HG03097 (cell line): ENCODE measurements at regions not wholly inside any gene's neighbourhood (a gene's known extent, or its start where the extent isn't known, plus 50 kb on each side); places are given as distances from the start of the nearest gene placed in this dataset.

Experiments
- ATAC-seq: cut with Tn5 transposase; IDR thresholded peaks from one replicate; pipeline ENCODE4 v1.9.1; 2021; ENCODE audit not compliant: unreplicated experiment, low FRiP score

GRCh38 chr10:107855301-107856046 is 691.0 kb upstream of the SORCS1 start:
- no peak for ATAC-seq

- no peak for ATAC-seq
These were observed 684.3 kb upstream of the SORCS1 start for GRCh38 chr10:107848726-107849360.

- no peak for ATAC-seq
These were observed 683.1 kb upstream of the SORCS1 start for GRCh38 chr10:107847620-107848019.

GRCh38 chr10:107834706-107835105 is 670.2 kb upstream of the SORCS1 start:
- no peak for ATAC-seq

- no peak for ATAC-seq
These were observed 667.3 kb upstream of the SORCS1 start for GRCh38 chr10:107831772-107832171.

GRCh38 chr10:107829161-107829560 is 664.7 kb upstream of the SORCS1 start:
- no peak for ATAC-seq

GRCh38 chr10:107826171-107826570 is 661.7 kb upstream of the SORCS1 start:
- no peak for ATAC-seq

GRCh38 chr10:107814865-107815487 is 650.5 kb upstream of the SORCS1 start:
- no peak for ATAC-seq

- ATAC-seq: no peak
These were observed 649.1 kb upstream of the SORCS1 start for GRCh38 chr10:107813451-107814162.

- ATAC-seq: no peak
These were observed 645.4 kb upstream of the SORCS1 start for GRCh38 chr10:107809889-107810288.

- no peak for ATAC-seq
These were observed 643.3 kb upstream of the SORCS1 start for GRCh38 chr10:107807836-107808235.

GRCh38 chr10:107806026-107806425 is 641.5 kb upstream of the SORCS1 start:
- no peak for ATAC-seq

- ATAC-seq: no peak
These were observed 639.0 kb upstream of the SORCS1 start for GRCh38 chr10:107803546-107803945.

GRCh38 chr10:107800061-107800460 is 635.6 kb upstream of the SORCS1 start:
- ATAC-seq: no peak

GRCh38 chr10:107790271-107790670 is 625.8 kb upstream of the SORCS1 start:
- ATAC-seq: no peak

- no peak for ATAC-seq
These were observed 606.6 kb upstream of the SORCS1 start for GRCh38 chr10:107771066-107771465.

GRCh38 chr10:107767185-107767584 is 602.7 kb upstream of the SORCS1 start:
- no peak for ATAC-seq

- ATAC-seq: no peak
These were observed 590.3 kb upstream of the SORCS1 start for GRCh38 chr10:107754814-107755213.

- ATAC-seq: no peak
These were observed 584.7 kb upstream of the SORCS1 start for GRCh38 chr10:107749235-107749634.

- no peak for ATAC-seq
These were observed 583.3 kb upstream of the SORCS1 start for GRCh38 chr10:107747851-107748250.

- ATAC-seq: no peak
These were observed 577.5 kb upstream of the SORCS1 start for GRCh38 chr10:107741971-107742370.
